NB4 (cell line): ENCODE measurements at regions not wholly inside any gene's neighbourhood (a gene's known extent, or its start where the extent isn't known, plus 50 kb on each side); places are given as distances from the start of the nearest gene placed in this dataset.

Source experiments
- POLR2A ChIP-seq: IDR thresholded peaks from 2 replicates; pipeline ENCODE4 v1.6.1; 2011; ENCODE audit warnings: mild to moderate bottlenecking; ENCODE audit not compliant: insufficient read length; ENCODE audit errors: extremely low read depth
- TF ChIP-seq, protein P1 (sequence below): IDR thresholded peaks from one replicate; pipeline ENCODE4 v1.5.1; 2012; ENCODE audit warnings: low read depth, low read length
- TF ChIP-seq, protein P2 (sequence below): IDR thresholded peaks from 2 replicates; pipeline ENCODE4 v1.6.1; 2011; ENCODE audit warnings: low read depth, low read length

GRCh38 chr11:80281194-80281593 is 840.4 kb upstream of the TENM4 start:
- no peak for TF ChIP-seq POLR2A
- TF ChIP-seq, protein P1, sequence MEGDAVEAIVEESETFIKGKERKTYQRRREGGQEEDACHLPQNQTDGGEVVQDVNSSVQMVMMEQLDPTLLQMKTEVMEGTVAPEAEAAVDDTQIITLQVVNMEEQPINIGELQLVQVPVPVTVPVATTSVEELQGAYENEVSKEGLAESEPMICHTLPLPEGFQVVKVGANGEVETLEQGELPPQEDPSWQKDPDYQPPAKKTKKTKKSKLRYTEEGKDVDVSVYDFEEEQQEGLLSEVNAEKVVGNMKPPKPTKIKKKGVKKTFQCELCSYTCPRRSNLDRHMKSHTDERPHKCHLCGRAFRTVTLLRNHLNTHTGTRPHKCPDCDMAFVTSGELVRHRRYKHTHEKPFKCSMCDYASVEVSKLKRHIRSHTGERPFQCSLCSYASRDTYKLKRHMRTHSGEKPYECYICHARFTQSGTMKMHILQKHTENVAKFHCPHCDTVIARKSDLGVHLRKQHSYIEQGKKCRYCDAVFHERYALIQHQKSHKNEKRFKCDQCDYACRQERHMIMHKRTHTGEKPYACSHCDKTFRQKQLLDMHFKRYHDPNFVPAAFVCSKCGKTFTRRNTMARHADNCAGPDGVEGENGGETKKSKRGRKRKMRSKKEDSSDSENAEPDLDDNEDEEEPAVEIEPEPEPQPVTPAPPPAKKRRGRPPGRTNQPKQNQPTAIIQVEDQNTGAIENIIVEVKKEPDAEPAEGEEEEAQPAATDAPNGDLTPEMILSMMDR: no peak
- TF ChIP-seq, protein P2, sequence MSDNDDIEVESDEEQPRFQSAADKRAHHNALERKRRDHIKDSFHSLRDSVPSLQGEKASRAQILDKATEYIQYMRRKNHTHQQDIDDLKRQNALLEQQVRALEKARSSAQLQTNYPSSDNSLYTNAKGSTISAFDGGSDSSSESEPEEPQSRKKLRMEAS: no peak
